ENCODE measurements at regions not wholly inside any gene's neighbourhood (a gene's known extent, or its start where the extent isn't known, plus 50 kb on each side); places are given as distances from the start of the nearest gene placed in this dataset.

DNA sequence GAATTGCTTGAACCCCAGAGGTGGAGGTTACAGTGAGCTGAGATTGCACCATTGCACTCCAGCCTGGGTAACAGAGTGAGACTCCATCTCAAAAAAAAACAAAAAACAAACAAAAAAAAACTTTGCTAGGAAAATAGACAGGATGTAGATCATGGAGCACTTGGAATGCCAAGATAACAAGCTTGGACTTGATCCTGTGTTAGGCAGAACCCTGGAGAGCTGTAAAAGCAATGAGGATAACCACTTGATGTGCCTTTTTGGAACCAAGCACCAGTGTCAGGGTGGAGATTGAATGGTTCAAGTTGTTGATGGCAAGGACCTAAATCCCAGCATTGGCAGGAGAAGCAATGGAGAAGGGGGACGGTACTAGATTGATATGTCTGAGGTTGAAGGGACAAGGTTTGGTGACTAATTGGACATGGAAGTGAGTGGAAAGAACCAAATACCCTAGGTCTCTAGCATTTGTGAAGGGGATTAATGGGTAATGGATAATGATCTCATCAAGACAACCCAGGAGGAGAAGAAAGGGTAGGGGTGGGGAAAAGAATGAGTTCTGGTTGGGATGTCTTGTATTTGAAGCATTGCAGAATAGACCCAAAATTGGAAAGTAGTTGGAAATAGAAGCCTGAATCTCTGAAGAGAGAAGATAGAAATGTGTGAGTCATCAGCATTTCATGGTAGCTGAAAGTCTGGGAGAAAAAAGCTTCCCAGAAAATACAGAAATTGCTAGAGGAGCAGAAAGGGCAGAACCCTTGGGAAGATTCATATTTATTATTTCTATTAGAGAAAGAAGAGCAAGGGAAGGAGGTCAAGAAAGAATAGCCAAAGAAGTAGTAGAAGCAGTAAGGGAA is 176.7 kb downstream of the NUAK1 start:
- no peak overlapping the region for H3K4me3 ChIP-seq (replicated peaks in 1 of 3; ENCODE audit: insufficient read depth in 1 of 3, low read depth in 2 of 3, low read length in 3 of 3)
- in situ Hi-C loops (cut with HindIII; ENCODE audit: extremely low pct_ligation_motif_present, low pct_unique_long_range_greater_than_20kb) = no loop called here
- FAIRE-seq = no peak
- no peak overlapping the region for H3K9ac ChIP-seq (ENCODE audit: insufficient read depth, low read depth, low read length)
- POLR2A ChIA-PET = no interaction called here
- H2AFZ ChIP-seq (ENCODE audit: low read length) = no peak overlapping the region
- H3K79me2 ChIP-seq (ENCODE audit: insufficient read depth, low read length) = no peaks in the 10 kb centered on the region
- H3K27me3 ChIP-seq (ENCODE audit: control insufficient read depth in 1 of 2, insufficient read depth in 2 of 2, low read length in 2 of 2) = peaks cover 0 to 2% of the 10 kb centered on the region in 2 experiments; a peak in 3 of 5 replicates
- no peaks in the 10 kb centered on the region for H4K20me1 ChIP-seq (ENCODE audit: insufficient read depth, low read length)
- no peak for ATAC-seq
- H3K9me3 ChIP-seq (ENCODE audit: low read length) = no peaks in the 10 kb centered on the region
- CTCF ChIA-PET (ENCODE audit: low intra/inter-chr PET ratio, low total read pairs) = no interaction called here
- no peak for DNase-seq (ENCODE audit: low spot score)
- H3K4me1 ChIP-seq (ENCODE audit: insufficient read depth, low read length) = no peaks in the 10 kb centered on the region
- H3K27ac ChIP-seq (ENCODE audit: extremely low read length, insufficient read depth, low read length) = no peak overlapping the region
- H3K4me2 ChIP-seq (ENCODE audit: low read depth, low read length) = no peak overlapping the region
- H3K36me3 ChIP-seq (replicated peaks in 1 of 2; ENCODE audit: control insufficient read depth in 1 of 2, insufficient read depth in 2 of 2, low read length in 2 of 2) = no peaks in the 10 kb centered on the region
- BruUV-seq (replicated peaks) = no TSS peak
- intact Hi-C loops (cut with micrococcal nuclease; ENCODE audit: unreplicated experiment) = no loop called here
- WGBS (ENCODE audit: low lambda C conversion rate) = 50% methylated on average over 1 of the region's 1 CpG
- TF ChIP-seq HBP1 (CRISPR knock-in tag; IDR thresholded peaks at IDR 0.05; ENCODE audit: low read depth) = no peak
- no peak for TF ChIP-seq E2F1 (CRISPR knock-in tag; IDR thresholded peaks at IDR 0.05)
- TF ChIP-seq YEATS4 (CRISPR knock-in tag; IDR thresholded peaks at IDR 0.05; ENCODE audit: borderline replicate concordance) = no peak
- no peak for TF ChIP-seq ISX (CRISPR knock-in tag; conservative IDR thresholded peaks at IDR 0.05)
- no peak for TF ChIP-seq THRA (CRISPR knock-in tag; IDR thresholded peaks at IDR 0.05; ENCODE audit: borderline replicate concordance)
- no peak for TF ChIP-seq FOXA1 (IDR thresholded peaks at IDR 0.05)
- TF ChIP-seq FOXA1 (CRISPR knock-in tag; IDR thresholded peaks at IDR 0.05) = no peak
- no peak for TF ChIP-seq ZNF644 (CRISPR knock-in tag; IDR thresholded peaks at IDR 0.05; ENCODE audit: low read depth)
- TF ChIP-seq, protein P1, sequence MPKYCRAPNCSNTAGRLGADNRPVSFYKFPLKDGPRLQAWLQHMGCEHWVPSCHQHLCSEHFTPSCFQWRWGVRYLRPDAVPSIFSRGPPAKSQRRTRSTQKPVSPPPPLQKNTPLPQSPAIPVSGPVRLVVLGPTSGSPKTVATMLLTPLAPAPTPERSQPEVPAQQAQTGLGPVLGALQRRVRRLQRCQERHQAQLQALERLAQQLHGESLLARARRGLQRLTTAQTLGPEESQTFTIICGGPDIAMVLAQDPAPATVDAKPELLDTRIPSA (CRISPR knock-in tag; IDR thresholded peaks at IDR 0.05; ENCODE audit: borderline replicate concordance) = no peak
- TF ChIP-seq, protein P2, sequence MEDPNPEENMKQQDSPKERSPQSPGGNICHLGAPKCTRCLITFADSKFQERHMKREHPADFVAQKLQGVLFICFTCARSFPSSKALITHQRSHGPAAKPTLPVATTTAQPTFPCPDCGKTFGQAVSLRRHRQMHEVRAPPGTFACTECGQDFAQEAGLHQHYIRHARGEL (CRISPR knock-in tag; IDR thresholded peaks at IDR 0.05) = no peak
- TF ChIP-seq ZNF274 (CRISPR knock-in tag; IDR thresholded peaks at IDR 0.05) = no peak
- no peak for TF ChIP-seq PRDM4 (CRISPR knock-in tag; IDR thresholded peaks at IDR 0.05; ENCODE audit: borderline replicate concordance)
